ENCODE measurements at regions not wholly inside any gene's neighbourhood (a gene's known extent, or its start where the extent isn't known, plus 50 kb on each side); places are given as distances from the start of the nearest gene placed in this dataset.
"Not testable (repeated sequence)": the region's sequence is repeated elsewhere in the genome, so short reads cannot be mapped to it uniquely, and the experiment has no call there.

DNA sequence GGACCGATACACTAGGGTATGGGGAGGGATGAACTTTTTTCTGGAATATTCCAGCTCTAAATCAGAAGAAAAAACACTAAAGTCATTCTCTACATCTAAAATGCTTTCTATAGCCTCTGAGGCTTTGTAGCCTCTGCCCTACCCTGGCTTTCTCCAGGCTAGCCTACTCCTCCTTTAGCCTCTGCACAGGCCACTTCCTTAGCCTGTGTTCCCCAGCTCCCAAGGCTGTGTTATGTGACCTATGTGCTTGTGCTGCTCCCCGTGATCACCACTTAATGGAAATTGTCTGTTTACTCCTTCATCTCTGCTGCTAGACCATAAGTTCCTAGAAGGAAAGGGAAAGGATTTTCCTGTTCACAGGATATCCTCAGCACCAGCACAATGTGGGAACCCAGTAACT lies 92.8 kb downstream of the SEC16B start:
- H3K36me3 ChIP-seq, result no peaks in the 10 kb centered on the region
- TF ChIP-seq POLR2AphosphoS5 (IDR thresholded peaks at IDR 0.05) (no peak), EP300 (IDR thresholded peaks at IDR 0.05) (no peak), POLR2A (IDR thresholded peaks at IDR 0.05) (no peak)
- TF ChIP-seq, protein P1, sequence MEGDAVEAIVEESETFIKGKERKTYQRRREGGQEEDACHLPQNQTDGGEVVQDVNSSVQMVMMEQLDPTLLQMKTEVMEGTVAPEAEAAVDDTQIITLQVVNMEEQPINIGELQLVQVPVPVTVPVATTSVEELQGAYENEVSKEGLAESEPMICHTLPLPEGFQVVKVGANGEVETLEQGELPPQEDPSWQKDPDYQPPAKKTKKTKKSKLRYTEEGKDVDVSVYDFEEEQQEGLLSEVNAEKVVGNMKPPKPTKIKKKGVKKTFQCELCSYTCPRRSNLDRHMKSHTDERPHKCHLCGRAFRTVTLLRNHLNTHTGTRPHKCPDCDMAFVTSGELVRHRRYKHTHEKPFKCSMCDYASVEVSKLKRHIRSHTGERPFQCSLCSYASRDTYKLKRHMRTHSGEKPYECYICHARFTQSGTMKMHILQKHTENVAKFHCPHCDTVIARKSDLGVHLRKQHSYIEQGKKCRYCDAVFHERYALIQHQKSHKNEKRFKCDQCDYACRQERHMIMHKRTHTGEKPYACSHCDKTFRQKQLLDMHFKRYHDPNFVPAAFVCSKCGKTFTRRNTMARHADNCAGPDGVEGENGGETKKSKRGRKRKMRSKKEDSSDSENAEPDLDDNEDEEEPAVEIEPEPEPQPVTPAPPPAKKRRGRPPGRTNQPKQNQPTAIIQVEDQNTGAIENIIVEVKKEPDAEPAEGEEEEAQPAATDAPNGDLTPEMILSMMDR (IDR thresholded peaks at IDR 0.05), result no peak
- WGBS, 5 donors, result 72 to 91% (median 84%) methylated on average over 2 of the region's 2 CpGs
- no peak for DNase-seq
- no peaks in the 10 kb centered on the region for H3K27me3 ChIP-seq
- intact Hi-C loops (cut with DNase I; ENCODE audit: low total_unique reads), result no loop called here
- H3K27ac ChIP-seq, result no peak overlapping the region
- H3K4me1 ChIP-seq, result peaks cover 4 to 16% (median 6%) of the 10 kb centered on the region in 4 donors
- no peak overlapping the region for H3K4me3 ChIP-seq
- no peaks in the 10 kb centered on the region for H3K9me3 ChIP-seq

DNA sequence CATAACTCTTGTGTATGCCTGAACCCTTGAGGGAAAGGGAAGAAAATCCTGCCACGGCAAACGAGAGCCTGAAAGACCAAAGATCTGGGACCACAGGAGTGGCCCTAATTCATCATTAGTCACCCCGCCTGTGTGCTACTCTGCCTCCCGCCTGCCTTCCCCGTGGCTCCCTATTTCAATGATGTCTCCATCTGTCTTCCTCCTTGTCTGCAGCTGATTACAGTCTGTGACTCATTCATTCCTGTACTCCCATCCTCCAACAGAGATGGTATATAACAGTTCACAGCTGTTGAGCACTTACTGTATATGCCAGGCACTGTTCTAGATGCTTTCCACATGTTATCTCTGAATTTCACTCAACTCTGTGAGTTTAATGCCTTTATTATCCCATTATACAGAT lies 96.6 kb downstream of the SEC16B start:
- intact Hi-C loops (cut with DNase I; ENCODE audit: low total_unique reads), result no loop called here
- TF ChIP-seq, protein P1 (IDR thresholded peaks at IDR 0.05), result no peak
- TF ChIP-seq EP300 (IDR thresholded peaks at IDR 0.05) (no peak), POLR2A (IDR thresholded peaks at IDR 0.05) (no peak), POLR2AphosphoS5 (IDR thresholded peaks at IDR 0.05) (no peak)
- H3K9me3 ChIP-seq, result no peaks in the 10 kb centered on the region
- H3K4me3 ChIP-seq, result no peak overlapping the region
- peaks cover 6 to 23% (median 11%) of the 10 kb centered on the region in 4 donors for H3K4me1 ChIP-seq
- no peaks in the 10 kb centered on the region for H3K27me3 ChIP-seq
- DNase-seq, result no peak
- no peaks in the 10 kb centered on the region for H3K36me3 ChIP-seq
- 25 to 44% (median 29%) methylated on average over 5 of the region's 5 CpGs for WGBS, 5 donors
- H3K27ac ChIP-seq, result peak overlapping the region in 4 of 5 donors; percentile 30 to 78 (median 64)

DNA sequence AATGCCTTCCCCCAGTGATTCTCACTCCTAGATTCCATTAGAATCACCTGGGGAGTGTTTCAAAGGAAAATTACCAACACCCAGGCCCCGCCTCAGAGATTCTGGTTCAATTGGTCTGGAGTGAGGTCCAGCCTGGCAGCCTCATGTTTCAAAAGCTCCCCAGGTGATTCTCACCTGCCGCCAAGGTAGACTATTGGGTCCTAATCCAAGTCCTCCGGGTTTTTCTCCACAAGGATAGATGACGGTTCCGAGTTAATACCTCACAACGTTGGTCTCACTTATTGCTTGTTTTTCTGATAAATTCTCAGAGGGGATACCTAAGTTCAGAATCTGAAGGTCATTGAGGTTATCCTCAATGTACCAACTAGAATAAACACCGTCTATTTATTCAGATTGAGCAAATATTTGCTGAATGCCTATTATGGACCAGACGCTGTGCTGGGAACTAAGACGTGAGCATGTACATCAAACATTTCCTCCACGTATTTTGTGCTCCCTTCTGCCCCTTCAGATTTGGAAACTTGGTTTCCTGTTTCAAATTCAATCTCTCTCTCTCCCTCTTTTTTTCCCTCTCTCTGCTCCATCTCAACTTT lies 97.5 kb downstream of the SEC16B start:
- H3K4me1 ChIP-seq, result peaks cover 6 to 23% (median 11%) of the 10 kb centered on the region in 4 donors
- peak in 1 of 2 donors; percentile 66 for DNase-seq
- no peaks in the 10 kb centered on the region for H3K27me3 ChIP-seq
- intact Hi-C loops (cut with DNase I; ENCODE audit: low total_unique reads), result no loop called here
- H3K36me3 ChIP-seq, result no peaks in the 10 kb centered on the region
- H3K27ac ChIP-seq, result peak overlapping the region; percentile 20 to 78 (median 59)
- 21 to 44% (median 39%) methylated on average over 10 of the region's 10 CpGs for WGBS, 5 donors
- H3K4me3 ChIP-seq, result peak overlapping the region in 1 of 4 donors; percentile 12
- TF ChIP-seq POLR2AphosphoS5 (IDR thresholded peaks at IDR 0.05) (peak in 2 of 3 donors; percentile 26 to 54), EP300 (IDR thresholded peaks at IDR 0.05) (no peak)
- H3K9me3 ChIP-seq, result no peaks in the 10 kb centered on the region

DNA sequence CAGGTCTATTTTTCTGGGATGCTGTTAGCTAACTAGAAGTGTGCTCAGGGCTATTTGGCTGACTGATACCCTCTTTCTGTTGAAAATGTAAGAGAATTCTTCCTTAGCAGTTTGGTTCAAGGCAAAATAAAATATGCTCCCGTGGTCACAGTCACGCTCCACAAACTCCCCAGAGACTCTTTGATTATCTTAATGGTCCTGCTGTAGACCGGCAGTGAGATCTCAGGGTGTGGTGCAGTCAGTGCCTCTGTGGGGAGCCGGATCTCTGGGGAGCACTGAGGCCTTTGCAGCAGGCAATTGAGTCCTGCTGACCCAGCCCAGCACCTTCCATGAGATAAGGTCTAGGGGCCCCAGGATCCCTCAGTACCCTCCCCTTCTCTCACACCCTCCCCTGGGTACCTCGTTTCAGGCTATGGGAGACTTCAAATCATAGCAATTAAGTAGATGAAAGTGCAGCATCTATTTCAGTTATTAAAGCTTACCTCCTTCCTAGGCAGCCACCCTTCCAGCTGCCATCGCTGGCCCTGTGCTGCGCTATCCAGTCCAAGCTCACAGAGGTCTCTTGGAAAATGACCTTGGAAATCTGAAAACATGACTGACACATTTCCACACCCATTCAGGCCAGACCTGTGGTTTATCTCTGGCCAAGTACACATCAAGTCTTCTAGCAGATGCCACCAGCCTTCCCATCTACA lies 98.1 kb downstream of the SEC16B start:
- TF ChIP-seq POLR2A (IDR thresholded peaks at IDR 0.05), result no peak
- no peak for TF ChIP-seq EP300 (IDR thresholded peaks at IDR 0.05)
- WGBS, 5 donors, result 27 to 50% (median 41%) methylated on average over 7 of the region's 7 CpGs
- H3K4me3 ChIP-seq, result peak overlapping the region in 2 of 4 donors; percentile 7 to 12

DNA sequence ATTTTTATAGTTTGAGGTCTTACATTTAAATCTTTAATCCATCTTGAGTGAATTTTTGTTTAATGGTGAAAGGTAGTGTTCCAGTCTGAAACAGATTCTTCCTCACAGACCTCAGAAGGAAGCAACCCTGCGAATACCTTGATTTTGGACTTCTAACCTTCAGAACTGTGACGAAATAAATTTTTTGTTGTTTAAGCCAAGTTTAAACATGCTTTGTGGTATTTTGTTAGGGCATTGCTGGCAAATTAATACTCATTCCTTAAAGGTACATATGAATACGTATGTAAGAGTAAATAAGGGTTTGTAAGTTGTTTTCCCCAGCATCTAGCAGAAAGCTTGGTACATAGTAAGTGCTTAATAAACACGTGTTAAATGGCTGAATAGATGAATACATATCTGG lies 100.3 kb downstream of the SEC16B start:
- DNase-seq, result no peak
- TF ChIP-seq POLR2A (IDR thresholded peaks at IDR 0.05) (no peak), EP300 (IDR thresholded peaks at IDR 0.05) (no peak)
- TF ChIP-seq, protein P1 (IDR thresholded peaks at IDR 0.05), result no peak
- H3K4me3 ChIP-seq, result no peak overlapping the region
- intact Hi-C loops (cut with DNase I; ENCODE audit: low total_unique reads), result no loop called here
- H3K9me3 ChIP-seq, result no peaks in the 10 kb centered on the region
- H3K27me3 ChIP-seq, result no peaks in the 10 kb centered on the region
- peaks cover 6 to 23% (median 11%) of the 10 kb centered on the region in 4 donors for H3K4me1 ChIP-seq
- no peak overlapping the region for H3K27ac ChIP-seq
- WGBS, 5 donors, result 90 to 94% (median 92%) methylated on average over 4 of the region's 4 CpGs
- no peaks in the 10 kb centered on the region for H3K36me3 ChIP-seq

More for the DNA sequence above, 98.1 kb downstream of the SEC16B start:
- no peak for DNase-seq
- intact Hi-C loops (cut with DNase I; ENCODE audit: low total_unique reads), result no loop called here
- H3K36me3 ChIP-seq, result no peaks in the 10 kb centered on the region
- peaks cover 6 to 23% (median 11%) of the 10 kb centered on the region in 4 donors for H3K4me1 ChIP-seq
- H3K27me3 ChIP-seq, result no peaks in the 10 kb centered on the region
- H3K27ac ChIP-seq, result peak overlapping the region; percentile 20 to 78 (median 59)
- H3K9me3 ChIP-seq, result no peaks in the 10 kb centered on the region

DNA sequence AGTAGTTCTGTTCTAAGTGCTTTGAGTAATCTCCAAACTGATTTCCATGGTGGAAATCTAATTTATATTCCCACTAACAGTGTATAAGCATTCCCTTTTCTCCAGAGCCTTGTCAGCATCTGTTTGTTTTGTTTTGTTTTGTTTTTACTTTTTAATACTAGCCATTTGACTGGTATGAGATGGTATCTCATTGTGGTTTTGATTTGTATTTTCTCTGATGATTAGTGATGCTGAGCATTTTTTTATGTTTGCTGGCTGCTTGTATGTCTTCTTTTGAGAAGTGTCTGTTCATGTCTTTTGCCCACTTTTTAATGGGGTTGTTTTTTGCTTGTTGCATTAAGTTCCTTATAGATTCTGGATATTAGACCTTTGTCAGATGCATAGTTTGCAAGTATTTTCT lies 100.8 kb downstream of the SEC16B start:
- DNase-seq; H3K36me3 ChIP-seq; H3K27ac ChIP-seq; H3K4me3 ChIP-seq; H3K27me3 ChIP-seq; H3K9me3 ChIP-seq; intact Hi-C loops (cut with DNase I; ENCODE audit: low total_unique reads): not testable (repeated sequence)
- H3K4me1 ChIP-seq, result peaks cover 6 to 23% (median 11%) of the 10 kb centered on the region in 4 donors
